RWPE1 (cell line): ENCODE measurements at regions not wholly inside any gene's neighbourhood (a gene's known extent, or its start where the extent isn't known, plus 50 kb on each side); places are given as distances from the start of the nearest gene placed in this dataset.
A peak's percentile ranks its signal among the peaks of the same experiment; 100 is the strongest.

ENCODE experiments used
- CTCF ChIA-PET: fragments of 350-600 bp; sonication (Branson Sonifier 250); formaldehyde crosslinking; extraction: SDS; loops from one replicate; lab custom pipeline; 2021; lab: Yijun Ruan, JAX
- POLR2A ChIA-PET: fragments of 400-600 bp; formaldehyde crosslinking; extraction: SDS; loops from one replicate; lab custom pipeline; 2020; ENCODE audit warnings: antibody characterized with exemption; ENCODE audit not compliant: low non-redundant PET; lab: Yijun Ruan, JAX
- DNase-seq: peaks from one replicate; pipeline ENCODE4 v3.0.0; 2012; ENCODE audit warnings: low spot score
- H3K27ac ChIP-seq: fragments of 450-650 bp; 2 replicates; pipeline ENCODE4 v1.5.1; 2017
- TF ChIP-seq, protein P1 (sequence below): fragments of 450-650 bp; conservative IDR thresholded peaks from 2 replicates; pipeline ENCODE4 v1.5.1; 2017; ENCODE audit warnings: low read depth, mild to moderate bottlenecking

DNA sequence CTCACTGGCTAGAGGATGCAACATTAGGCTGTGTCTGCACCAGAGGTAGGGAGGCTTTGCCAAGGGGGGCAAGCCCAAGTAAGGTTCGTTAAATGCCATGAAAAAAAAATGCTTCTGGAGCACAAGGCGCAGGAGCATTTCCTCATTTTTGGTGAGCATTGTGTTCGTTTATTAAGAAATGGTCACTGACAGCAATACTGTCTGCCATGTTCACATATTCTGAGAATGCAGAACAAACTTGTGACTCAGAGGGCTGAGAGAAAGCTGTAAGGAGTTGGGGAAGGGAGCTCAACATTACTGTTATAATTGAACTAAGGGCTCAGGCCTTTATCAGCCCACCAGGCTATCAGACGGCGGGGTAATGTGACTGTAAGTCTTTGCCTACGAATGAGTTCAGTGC lies 465.4 kb upstream of the BTBD3 start:
- DNase-seq, result no peak
- CTCF ChIA-PET, result no interaction called here
- POLR2A ChIA-PET, result no interaction called here
- TF ChIP-seq, protein P1, sequence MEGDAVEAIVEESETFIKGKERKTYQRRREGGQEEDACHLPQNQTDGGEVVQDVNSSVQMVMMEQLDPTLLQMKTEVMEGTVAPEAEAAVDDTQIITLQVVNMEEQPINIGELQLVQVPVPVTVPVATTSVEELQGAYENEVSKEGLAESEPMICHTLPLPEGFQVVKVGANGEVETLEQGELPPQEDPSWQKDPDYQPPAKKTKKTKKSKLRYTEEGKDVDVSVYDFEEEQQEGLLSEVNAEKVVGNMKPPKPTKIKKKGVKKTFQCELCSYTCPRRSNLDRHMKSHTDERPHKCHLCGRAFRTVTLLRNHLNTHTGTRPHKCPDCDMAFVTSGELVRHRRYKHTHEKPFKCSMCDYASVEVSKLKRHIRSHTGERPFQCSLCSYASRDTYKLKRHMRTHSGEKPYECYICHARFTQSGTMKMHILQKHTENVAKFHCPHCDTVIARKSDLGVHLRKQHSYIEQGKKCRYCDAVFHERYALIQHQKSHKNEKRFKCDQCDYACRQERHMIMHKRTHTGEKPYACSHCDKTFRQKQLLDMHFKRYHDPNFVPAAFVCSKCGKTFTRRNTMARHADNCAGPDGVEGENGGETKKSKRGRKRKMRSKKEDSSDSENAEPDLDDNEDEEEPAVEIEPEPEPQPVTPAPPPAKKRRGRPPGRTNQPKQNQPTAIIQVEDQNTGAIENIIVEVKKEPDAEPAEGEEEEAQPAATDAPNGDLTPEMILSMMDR, result no peak
- no peak overlapping the region for H3K27ac ChIP-seq

DNA sequence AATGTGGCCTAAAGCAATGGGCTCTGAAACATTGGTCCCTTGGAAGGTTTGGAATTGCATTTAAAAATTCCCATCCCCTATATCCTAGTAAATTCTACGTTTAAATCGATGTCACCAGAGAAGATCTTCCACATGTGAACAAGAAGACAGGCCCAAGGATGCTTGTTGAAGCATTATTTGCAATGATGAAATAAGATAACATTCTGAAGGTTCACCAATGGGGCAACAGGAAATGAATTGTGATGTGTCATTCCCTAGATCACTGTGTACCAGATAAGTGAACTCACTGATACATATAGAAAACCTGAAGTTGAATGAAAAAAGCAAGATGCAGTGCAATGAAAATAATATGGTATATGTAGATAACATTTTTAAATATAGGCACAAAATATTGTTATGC lies 464.3 kb upstream of the BTBD3 start:
- CTCF ChIA-PET, result no interaction called here
- TF ChIP-seq, protein P1, result no peak

GRCh38 chr20:11454966-11455799 lies 462.5 kb upstream of the BTBD3 start:
- CTCF ChIA-PET, result no interaction called here
- DNase-seq, result peak; percentile 76
- H3K27ac ChIP-seq, result no peak overlapping the region
- TF ChIP-seq, protein P1, result no peak
- POLR2A ChIA-PET, result no interaction called here

More for the DNA sequence above, 464.3 kb upstream of the BTBD3 start:
- H3K27ac ChIP-seq, result no peak overlapping the region
- POLR2A ChIA-PET, result no interaction called here
- DNase-seq, result peak; percentile 63

GRCh38 chr20:11457488-11457887 lies 460.2 kb upstream of the BTBD3 start:
- H3K27ac ChIP-seq, result no peak overlapping the region
- ChIA-PET POLR2A (no interaction called here), CTCF (interaction anchor here (0.5 kb wide), 1 partner anchor 45 kb away, joined by 8 read pairs; no protein-coding TSS in a partner anchor)
- DNase-seq, result no peak
- TF ChIP-seq, protein P1, result no peak

DNA sequence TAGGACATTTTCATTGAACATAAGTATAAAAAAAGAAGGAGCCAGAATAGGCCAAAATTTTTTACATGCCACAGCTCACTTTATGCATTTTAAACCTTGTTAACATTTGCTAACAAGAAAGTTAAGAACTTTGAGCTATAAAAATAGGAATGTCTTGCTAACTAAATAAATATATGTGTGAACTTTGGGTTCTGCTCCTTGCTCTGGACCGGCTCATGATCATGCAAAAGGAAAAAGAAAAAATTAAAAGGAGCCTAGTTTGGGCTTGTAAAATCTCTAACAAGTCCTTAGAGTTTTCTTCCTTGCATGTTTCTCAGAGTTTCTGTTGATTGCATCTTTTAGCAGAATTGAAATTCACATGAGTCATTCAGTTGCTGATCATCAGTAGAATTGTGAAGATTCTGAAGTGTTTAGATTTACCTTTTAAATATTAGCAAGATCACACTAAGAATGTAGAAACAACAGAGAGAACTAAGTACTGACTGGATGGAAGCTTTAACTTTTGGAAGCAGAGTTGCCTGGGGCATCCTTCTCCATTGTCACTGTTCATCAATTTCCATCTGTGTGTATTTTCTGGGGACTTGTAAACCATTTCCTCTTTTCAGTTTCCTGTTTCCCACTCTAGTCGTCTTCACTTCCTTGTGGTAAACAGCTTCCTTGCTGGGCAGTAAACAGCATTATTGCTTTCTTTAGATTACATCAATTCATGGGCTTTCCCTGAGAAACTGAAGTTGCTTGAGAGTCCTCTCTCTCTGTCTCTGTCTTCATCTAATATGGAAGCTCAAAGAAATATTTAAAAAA lies 458.4 kb upstream of the BTBD3 start:
- TF ChIP-seq, protein P1, result no peak
- ChIA-PET CTCF (interaction anchor here (0.6 to 0.7 kb wide), 3 partner anchors 687 to 1545 kb away, joined by 3 to 4 read pairs (median 3); no protein-coding TSS in a partner anchor), POLR2A (no interaction called here)
- no peak for DNase-seq
- H3K27ac ChIP-seq, result no peak overlapping the region

DNA sequence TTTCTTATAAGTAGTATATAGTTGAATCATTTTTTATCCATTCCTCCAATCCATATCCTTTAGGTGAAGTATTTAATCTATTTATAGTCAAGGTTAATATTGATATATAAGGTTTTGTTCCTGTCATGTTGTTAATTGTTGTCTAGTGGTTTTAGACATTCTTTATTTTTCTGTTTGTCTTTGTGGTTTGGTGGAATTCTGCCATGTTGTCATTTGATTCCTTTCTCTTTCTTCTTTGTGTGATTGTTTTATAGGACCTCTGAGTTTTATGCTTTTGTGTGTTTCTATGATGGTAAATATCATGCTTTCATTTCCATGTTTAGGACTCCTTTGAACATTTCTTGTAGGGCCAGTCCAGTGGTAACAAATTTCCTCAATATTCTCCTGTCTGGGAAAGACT lies 450.3 kb upstream of the BTBD3 start:
- TF ChIP-seq, protein P1, result no peak
- no peak for DNase-seq
- H3K27ac ChIP-seq, result no peak overlapping the region
- POLR2A ChIA-PET, result no interaction called here
- CTCF ChIA-PET, result no interaction called here
